Stimulated activated CD4-positive, alpha-beta T cell treated with anti-CD3 and anti-CD28 coated beads, Interleukin-4, amount 100 ng/mL, for 1 hour (primary cell): ENCODE measurements at regions not wholly inside any gene's neighbourhood (a gene's known extent, or its start where the extent isn't known, plus 50 kb on each side); places are given as distances from the start of the nearest gene placed in this dataset.
"Not testable (repeated sequence)": the region's sequence is repeated elsewhere in the genome, so short reads cannot be mapped to it uniquely, and the experiment has no call there.

ENCODE experiments used
- DNase-seq: peaks from one replicate; pipeline ENCODE4 v3.0.0-alpha.2; 2020

DNA sequence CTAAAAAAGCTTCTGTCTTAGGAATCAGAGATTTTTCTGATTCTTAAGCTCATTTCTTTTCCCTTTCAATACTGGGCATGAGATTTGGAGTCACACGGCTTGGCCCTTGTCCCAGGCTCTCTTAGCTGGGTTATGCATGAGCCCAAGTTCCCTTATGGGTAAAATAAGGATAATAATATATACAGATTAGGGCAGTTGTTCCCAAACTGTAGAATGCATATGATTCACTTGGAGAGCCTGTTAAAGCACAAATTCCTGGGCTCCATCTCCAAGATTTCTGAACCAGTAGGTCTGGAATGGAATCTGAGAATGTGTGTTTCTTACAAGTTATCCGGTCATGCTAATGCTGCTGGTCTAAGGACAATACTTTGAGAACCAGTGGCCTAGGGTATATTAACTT, 154.0 kb downstream of the REEP3 start:
- DNase-seq, result no peak

DNA sequence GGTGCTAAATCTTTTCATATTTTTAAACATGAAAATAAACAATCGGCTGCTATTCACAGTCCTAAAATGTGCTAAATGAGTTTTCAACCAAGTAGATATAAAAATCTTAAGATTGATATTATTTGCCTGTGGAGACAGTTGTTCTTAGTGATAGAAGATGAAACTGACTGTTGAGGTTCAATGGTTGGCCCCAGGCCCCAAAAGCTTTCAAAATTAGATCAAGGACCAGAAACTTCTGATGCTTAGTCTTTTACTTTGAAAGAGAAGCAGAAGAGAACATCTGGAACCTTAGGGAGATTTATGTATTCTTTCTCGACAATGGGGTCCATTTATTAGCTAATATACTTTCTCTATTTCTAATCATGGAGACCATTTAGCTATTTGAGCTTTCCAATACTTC, 155.8 kb downstream of the REEP3 start:
- no peak for DNase-seq

DNA sequence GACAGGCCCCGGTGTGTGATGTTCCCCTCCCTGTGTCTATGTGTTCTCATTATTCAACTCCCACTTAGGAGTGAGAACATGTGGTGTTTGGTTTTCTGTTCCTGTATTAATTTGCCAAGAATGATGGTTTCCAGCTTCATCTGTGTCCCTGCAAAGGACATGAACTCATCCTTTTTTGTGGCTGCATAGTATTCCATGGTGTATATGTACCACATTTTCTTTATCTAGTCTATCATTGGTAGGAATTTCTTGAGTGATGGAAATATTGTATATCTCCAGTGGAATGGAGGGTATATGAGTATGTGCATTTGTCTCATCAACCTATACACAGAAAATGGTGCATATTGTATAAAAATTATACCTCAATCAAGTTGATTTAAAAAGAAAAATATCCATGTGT, 159.3 kb downstream of the REEP3 start:
- DNase-seq, result not testable (repeated sequence)

DNA sequence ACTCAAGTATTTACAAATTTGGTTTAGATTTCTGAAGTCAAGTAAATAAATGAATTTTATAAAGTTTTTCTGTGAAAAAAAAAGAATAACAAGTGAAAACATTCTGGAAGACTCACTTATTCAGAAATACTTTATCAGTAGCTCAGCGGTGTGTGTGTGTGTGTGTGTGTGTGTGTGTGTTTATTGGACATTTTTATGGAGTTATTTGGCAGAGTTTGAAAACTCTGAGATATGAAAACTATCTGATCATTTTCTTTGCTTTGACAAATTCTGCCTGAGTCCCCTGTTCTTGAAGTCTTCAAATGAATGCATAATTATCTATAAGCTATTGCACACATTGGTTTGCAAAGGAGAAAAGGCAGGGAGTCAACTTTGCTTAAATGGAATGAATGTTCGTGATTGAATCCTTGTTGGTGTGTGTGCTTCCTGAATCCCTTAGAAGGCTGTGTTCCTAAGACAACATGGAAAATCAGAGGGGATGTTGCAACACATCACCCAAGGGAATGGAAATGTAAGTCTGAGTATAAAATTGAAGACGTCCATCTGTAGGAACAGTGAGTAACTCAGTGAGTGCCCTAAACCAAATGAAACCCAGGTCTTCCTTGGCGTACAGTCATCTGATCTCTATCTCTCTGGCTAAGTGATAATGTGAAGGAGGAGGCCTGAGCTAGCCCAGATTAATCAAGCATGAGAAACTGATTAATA, 160.9 kb downstream of the REEP3 start:
- DNase-seq, result no peak

DNA sequence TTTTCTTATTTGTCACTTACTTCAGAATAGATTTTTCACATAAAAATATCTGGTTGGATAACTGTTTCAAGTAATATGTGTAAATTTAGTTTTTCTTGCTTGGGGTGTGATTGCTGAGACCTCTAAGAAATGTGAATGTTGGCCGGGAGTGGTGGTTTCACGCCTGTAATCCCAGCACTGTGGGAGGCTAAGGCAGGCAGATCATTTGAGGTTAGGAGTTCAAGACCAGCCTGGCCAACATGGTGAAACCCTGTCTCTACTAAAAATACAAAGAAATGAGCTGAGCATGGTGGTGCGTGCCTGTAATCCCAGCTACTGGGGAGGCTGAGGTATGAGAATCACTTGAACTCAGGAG, 161.5 kb downstream of the REEP3 start:
- not testable (repeated sequence) for DNase-seq

DNA sequence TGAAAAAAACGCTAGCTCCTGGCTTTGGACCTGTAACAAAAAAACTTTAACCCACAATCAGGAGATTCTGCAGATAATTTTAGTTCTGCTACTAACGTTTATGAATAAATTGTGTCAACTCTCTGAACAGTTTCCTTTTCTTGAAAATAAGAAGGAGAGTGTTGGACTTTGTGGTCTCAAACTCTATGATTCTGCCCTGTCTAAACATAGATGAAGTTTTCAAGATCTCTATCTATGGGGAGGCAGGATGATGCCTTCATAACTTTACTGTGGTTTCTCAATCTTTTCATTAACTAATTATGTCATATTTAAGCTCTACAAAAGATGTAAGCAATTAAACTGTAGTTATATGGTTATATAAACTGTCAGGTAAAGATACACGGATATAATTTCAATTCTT, 162.0 kb downstream of the REEP3 start:
- DNase-seq, result no peak

DNA sequence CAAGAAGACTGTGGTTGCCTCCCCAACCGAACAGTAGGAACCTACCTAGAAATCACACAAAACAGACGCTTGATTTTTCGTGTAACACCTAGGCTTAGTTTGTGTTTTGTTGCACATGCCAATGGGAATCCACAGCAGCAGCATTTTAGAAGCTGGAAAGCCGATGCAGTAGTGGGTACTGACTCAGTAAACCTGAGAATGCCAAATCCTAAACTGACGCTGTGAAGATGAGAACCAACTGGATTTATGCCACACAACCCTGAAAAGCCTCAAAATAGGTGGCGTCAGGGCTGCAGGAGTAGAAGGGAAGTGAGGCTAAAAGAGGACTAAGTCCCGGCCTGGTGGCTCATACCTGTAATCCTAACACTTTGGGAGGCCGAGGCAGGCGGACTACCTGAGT, 162.5 kb downstream of the REEP3 start:
- DNase-seq, result no peak

DNA sequence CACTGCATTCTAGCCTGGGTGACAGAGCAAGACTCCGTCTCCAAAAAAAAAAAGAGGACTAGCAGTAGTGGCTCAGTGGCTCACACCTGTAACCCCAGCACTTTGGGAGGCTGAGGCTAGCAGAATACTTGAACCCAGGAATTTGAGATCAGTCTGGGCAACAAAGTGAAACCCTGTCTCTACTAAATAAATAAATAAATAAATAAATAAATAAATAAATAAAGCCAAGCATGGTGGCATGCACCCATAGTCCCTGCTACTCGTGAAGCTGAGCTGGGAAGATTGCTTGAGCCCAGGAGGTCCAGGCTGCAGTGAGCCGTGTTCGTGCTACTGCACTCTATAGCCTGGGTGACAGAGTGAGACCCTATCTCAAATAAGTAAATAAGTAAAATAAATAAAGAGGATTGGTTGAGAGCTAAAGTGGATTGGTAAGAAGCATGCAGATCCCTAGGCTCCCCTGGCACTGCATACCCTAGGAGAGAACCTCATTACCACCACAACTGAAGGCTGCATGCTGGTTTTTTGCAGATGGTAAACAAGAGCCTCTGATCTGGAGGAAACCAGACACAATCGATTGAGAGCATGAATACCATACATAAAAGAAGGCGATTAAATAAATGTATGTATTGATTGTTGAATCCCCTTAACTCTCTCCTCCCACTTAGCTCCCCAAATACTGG, 163.2 kb downstream of the REEP3 start:
- DNase-seq, result no peak

DNA sequence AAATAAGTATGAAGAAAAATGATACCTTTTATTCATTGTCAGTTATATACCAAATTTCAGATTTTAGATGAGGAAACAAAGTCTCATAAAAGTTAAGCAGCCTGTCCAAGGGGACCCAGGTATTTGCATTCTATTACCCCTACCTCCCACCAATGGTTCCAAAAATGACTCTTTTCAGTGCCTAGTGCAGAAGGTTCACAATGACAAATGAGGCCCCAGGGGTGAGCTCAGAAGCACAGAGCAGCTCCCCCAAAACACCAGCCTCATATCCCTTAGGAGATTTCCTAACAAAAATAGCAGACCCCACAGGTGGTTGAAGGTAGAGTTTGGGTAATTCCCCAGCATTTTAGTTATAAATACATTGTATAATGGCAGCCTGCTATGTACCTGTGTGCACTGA, 168.6 kb downstream of the REEP3 start:
- DNase-seq, result no peak

DNA sequence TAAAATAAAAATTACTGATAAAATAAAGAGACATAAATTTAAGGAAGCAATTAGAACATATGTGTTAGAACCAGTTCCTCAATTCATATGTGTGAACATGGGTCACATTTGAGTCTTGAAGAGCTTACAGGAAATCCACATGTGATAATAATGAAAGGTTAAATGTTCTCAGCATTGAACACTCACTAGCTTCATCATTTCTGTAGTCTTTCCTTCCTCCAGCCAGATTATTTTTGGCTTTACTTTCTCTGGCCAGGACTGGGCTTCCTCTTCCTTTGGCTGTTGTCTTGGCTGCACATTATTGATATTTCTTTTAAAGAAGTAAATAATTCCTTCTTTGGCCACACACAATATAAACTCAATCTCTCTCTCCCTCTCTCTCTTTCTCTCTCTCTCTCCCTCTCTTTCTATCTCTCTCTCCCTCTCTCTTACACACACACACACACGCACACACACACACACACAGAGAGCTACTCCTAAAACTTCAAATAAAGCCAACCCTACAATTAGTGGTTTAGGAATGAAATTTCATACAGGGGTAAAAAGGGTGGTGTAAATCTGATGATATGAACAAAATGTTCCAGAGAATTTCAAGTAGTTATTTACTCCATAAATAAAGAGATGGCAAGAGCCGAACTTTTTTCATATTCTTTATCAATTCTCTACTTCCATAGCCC, 171.2 kb downstream of the REEP3 start:
- DNase-seq, result no peak

DNA sequence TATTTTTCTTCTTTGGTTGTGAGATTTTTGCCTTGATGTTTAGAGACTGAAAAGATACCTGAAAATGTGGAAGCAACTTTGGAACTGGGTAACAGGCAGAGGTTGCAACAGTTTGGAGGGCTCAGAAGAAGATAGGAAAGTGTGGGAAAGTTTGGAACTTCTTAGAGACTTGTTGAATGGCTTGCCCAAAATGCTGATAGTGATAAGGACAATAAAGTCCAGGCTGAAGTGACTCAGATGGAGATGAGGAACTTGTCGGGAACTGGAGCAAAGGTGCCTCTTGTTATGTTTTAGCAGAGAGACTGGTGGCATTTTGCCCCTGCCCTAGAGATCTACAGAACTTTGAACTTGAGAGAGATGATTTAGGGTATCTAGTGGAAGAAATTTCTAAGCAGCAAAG, 171.8 kb downstream of the REEP3 start:
- DNase-seq, result not testable (repeated sequence)

DNA sequence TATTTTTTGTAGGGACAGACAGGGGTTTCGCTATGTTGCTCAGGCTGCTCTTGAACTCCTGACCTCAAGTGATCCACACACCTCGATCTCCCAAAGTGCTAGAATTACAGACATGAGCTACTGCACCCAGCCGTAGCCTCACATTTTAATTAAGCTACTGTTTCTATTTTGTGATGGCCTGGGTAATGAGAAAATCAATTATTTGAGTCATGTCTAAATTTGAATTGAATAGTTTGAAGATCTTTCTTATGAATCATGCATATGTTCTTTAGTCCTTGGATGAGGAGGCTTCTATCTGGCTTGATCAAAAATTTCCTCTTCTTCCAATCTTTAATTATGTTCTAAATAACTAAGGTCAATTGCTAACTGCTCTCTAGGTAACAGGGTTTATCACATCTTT, 175.0 kb downstream of the REEP3 start:
- DNase-seq, result no peak

DNA sequence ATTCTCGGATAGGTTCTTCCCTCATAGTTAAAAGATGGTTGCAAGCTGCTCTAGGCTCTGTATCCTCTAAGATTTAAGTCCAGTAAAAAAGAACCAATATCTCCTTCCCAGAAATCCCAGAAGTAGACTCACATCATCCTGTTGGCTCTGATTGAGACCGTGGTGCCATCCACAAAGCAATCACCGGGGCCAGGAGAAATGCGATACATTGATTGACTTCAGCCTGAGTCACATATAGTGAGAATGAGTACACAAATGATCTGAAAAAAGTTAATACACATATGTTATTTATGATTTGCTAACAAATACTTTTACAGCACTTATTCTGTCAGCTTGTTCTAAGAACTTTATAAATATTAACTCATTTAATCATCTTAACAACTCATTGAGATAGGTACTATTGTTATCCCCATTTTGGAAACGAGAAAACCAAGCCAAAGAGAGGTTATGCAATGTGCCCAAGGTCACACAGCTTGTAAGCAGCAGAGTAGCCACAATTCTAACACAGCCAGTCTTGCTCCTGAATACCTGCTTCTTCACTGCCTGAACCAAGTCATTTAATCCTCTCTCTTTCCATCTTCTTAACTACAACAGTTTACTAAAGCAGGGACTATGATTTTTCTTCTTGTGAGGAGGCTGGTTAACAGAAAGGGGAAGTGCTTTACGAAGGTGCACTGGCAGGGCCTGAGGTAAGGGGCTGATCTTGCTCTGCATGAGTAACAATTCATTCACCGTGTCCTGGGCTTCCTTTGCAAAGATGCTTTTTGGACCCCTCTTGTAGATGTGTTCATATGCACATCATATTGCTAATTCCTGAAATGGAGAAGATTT, 177.0 kb downstream of the REEP3 start:
- DNase-seq, result no peak

DNA sequence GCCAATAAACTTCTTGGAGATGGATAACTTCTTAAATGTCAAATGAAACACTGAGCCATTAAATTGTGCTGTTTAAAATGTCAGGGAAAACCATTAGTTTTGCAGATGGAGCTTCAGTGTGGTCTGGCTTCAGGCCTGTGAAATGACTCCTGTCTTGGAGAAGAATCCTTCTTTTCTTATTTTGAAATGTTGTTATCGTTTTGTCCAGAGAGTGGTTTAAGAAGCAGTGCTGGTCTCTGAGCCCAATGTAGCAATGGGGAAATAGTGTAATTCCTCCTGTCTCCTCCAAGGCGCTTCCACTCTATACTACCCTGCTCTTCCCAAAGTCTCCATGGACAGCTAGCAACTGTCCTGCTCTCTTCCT, 177.6 kb downstream of the REEP3 start:
- no peak for DNase-seq

DNA sequence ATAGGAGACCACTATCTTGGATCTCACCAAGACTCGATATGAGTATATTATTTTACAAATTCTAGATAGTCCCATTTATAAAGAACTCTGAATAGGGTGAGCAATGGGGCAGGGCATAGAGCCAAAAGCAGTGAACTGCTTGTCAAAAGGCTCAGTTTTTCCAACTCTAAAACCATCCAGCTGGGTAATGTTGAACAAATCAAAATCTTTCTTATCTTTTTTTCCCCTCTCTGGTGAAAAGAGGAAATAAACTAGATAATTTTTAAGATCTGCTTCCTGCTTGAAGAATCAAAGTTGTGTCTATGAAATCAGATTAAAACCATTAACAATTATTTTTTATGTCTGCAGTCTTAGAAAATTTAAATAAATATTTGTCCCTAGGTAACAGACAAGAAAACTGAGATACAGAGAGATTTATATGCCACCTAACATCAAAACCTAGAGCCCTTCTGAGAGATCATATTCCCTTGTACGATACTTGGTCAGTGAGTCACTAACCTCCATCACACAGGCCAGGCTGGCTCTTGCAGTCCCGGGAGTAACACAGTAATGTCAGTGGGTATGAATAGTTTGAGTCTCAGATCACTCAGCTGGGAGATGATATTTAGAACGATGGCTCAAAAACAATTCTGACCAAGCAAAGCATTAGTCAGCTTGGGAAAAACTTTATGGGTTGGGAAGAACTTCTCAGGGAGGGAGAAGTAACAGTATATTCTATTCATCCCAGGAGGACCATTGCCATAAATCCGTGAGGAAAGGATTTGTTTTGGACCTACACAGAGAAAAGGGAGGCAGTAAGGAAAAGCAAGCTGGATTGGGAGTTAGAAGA, 178.8 kb downstream of the REEP3 start:
- DNase-seq, result no peak

DNA sequence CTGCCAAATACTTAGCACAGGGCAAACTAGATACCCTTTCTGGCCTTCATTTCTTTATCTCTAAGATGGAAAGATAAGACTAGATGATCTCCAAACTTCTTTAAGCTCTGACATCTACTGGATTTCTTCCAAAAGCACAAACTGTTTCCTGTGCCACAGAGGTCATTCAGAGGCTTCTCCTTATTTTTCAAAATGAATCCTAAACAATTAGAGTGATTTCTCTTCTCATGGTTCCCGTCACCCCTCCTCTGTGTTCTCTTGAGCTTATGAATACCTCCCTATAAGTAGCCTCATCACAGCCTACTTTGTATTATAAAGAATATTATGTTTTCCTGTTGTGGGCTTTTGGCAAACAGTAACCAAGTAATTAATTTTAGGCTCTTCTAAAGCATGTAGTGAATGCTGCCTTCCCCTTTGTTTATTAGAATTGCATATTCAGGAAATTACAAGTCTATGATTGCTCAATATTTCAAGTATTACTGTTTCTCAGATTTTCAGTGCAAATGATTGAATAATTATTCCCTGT, 179.5 kb downstream of the REEP3 start:
- DNase-seq, result no peak

DNA sequence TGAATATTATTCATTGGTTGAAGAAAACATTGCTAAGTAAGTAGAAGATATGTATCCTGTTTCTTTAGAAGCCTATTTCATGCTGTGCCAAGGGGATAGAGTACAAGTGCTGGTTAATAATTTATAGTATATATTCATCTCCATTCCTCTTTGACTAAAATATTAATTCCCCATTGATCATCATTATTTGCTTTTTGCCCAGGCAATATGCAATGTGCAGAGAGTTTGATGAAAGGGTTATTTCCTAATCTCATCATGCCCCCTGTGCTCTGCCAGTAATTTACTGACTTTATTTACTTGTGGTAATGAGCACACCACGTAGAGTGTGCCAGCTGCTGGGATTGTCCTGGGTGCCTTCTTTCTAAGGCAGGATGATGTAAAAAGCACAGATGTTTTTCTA, 180.9 kb downstream of the REEP3 start:
- DNase-seq, result no peak

DNA sequence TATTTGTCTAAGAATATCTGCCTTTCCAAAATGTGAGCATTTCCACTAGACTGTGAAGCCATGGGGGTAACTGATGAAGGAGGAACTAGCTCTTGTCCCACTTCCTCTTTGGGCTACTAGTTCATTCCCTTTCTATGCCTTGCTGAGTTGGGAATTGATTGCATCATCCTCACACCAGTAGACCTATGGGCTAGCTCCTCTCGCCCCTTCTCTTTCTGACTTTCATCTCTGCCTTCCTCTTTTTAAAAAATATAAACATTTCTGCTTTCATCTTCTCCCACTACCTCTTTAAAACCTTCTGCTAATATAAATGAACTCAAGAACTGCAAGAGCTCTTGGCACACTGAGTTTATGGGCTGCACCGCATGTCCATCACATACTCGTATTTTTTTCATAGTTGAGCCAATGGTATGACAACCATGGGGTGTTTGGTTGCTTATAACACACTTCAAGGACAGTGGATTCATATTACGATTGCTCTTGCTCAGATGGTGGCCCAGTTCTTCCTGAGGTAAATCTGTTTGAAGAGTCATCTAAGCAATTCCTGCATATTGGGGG, 182.0 kb downstream of the REEP3 start:
- DNase-seq, result no peak

DNA sequence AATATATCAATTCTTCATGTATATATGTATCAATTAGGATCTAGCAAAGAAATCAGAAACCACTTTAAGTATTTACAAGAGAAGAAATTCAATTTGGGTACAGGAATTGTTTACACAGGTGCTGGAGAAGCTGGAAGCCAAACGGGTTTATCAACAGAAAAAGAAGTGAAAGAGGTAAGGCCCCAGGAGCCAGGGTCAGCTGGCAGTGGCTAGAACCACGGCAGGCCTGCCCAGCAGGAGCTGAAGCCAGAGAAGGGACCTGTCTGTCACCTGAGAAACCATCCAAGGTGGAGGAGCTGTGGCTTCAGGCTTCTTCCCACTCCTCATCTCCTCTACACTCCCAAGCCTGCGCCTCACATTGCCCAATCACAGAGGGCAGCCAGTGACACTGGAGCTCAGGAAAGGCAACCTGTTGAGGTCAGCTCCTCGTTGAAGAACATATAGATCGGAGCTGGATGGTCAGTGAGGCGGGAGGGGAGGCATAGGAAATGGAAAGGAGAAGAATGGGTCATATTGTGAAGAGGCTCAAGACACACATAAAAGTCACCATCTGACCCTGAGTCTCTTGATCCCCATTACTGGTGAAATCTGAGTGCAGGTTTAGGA, 182.6 kb downstream of the REEP3 start:
- DNase-seq, result no peak

DNA sequence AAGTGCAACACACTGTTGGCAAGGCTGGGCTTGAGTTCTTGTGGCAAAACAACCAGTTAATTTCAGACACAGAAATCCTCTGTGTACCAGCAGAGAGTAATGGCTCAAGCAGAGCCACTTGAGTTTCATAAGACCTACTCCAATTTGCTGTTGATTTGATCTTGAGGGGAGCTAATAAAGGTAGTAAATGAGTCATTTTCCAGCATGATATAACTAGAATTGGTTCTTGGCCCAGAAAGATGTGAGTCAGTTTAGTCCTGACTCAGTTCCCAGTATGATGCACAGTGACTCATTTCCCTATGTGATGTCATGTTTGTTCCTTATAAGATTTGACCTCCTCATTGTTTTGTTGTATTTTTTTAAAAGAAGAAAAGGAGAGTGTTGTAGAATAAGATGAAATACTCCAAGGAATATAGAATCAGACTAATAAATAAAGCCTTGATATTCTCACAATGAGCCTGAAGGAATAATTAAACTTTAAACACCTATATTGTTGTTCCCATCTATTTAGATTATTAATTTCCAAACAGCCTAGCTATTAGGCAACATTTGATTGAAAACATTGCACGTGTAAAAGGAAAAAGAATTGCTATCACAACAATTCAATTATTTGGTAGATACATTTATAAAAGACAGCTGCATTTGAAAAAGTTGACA, 186.2 kb downstream of the REEP3 start:
- no peak for DNase-seq

DNA sequence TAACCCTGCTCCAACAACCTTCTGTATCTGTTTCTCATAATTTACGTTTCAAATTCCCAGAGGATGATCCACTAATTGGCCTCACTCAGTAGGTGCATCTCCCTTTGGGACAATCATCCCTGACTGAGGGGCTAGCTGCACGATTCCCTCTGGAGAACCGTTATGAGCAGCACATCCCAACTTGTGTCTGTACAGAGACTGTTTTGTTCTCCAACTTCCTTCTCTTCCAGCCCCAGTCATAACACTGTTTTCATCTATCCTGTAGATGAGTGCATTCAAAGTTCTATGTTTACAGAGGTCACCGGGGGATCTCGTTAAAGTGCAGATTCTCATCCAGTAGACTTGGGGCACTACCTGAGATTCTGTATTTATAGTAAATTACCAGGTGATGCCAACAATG, 187.2 kb downstream of the REEP3 start:
- DNase-seq, result no peak
